CD4-positive, alpha-beta T cell treated with Interleukin-2 at 100 ng/mL for 4 hours (primary cell): ENCODE measurements at regions not wholly inside any gene's neighbourhood (a gene's known extent, or its start where the extent isn't known, plus 50 kb on each side); places are given as distances from the start of the nearest gene placed in this dataset.

Experiments used
- DNase-seq: peaks from one replicate; pipeline ENCODE4 v3.0.0-alpha.2; 2020; ENCODE audit warnings: low spot score

GRCh38 chr2:59985923-59986322, 567.5 kb downstream of the BCL11A start:
- no peak for DNase-seq

GRCh38 chr2:59974051-59974766, 579.2 kb downstream of the BCL11A start:
- DNase-seq, result no peak

- no peak for DNase-seq
These were observed 584.3 kb downstream of the BCL11A start for GRCh38 chr2:59969161-59969560.

GRCh38 chr2:59968441-59968840, 585.0 kb downstream of the BCL11A start:
- no peak for DNase-seq

- DNase-seq, result no peak
These were observed 585.8 kb downstream of the BCL11A start for GRCh38 chr2:59967691-59968090.

- DNase-seq, result no peak
These were observed 590.3 kb downstream of the BCL11A start for GRCh38 chr2:59963157-59963556.

GRCh38 chr2:59961746-59962145, 591.7 kb downstream of the BCL11A start:
- DNase-seq, result no peak

- DNase-seq, result no peak
These were observed 593.5 kb downstream of the BCL11A start for GRCh38 chr2:59959944-59960343.

GRCh38 chr2:59957504-59957903, 596.0 kb downstream of the BCL11A start:
- DNase-seq, result no peak

- DNase-seq, result no peak
These were observed 596.5 kb downstream of the BCL11A start for GRCh38 chr2:59956981-59957380.

GRCh38 chr2:59947917-59948541, 605.4 kb downstream of the BCL11A start:
- no peak for DNase-seq

GRCh38 chr2:59947209-59947608, 606.2 kb downstream of the BCL11A start:
- no peak for DNase-seq

GRCh38 chr2:59939236-59939635, 614.2 kb downstream of the BCL11A start:
- DNase-seq, result no peak

- DNase-seq, result no peak
These were observed 615.3 kb downstream of the BCL11A start for GRCh38 chr2:59938181-59938580.

- no peak for DNase-seq
These were observed 617.4 kb downstream of the BCL11A start for GRCh38 chr2:59936048-59936447.

GRCh38 chr2:59935005-59935404, 618.4 kb downstream of the BCL11A start:
- DNase-seq, result no peak

GRCh38 chr2:59933948-59934347, 619.5 kb downstream of the BCL11A start:
- no peak for DNase-seq

GRCh38 chr2:59932341-59932740, 621.1 kb downstream of the BCL11A start:
- no peak for DNase-seq

GRCh38 chr2:59930430-59930829, 623.0 kb downstream of the BCL11A start:
- no peak for DNase-seq

- DNase-seq, result no peak
These were observed 626.7 kb downstream of the BCL11A start for GRCh38 chr2:59926731-59927130.

GRCh38 chr2:59925321-59925720, 628.1 kb downstream of the BCL11A start:
- DNase-seq, result no peak

GRCh38 chr2:59924346-59924745, 629.1 kb downstream of the BCL11A start:
- DNase-seq, result no peak

- DNase-seq, result no peak
These were observed 631.0 kb downstream of the BCL11A start for GRCh38 chr2:59922450-59922849.

- no peak for DNase-seq
These were observed 631.7 kb downstream of the BCL11A start for GRCh38 chr2:59921743-59922142.
